ENCODE measurements at regions not wholly inside any gene's neighbourhood (a gene's known extent, or its start where the extent isn't known, plus 50 kb on each side); places are given as distances from the start of the nearest gene placed in this dataset.
"Not testable (repeated sequence)": the region's sequence is repeated elsewhere in the genome, so short reads cannot be mapped to it uniquely, and the experiment has no call there.

GRCh38 chr14:83151571-83151970 lies 1617.9 kb upstream of the SEL1L start:
- DNase-seq: no peak

GRCh38 chr14:83153081-83153480 lies 1619.4 kb upstream of the SEL1L start:
- DNase-seq: no peak

- DNase-seq: no peak
Observed at GRCh38 chr14:83162361-83162929, 1628.8 kb upstream of the SEL1L start.

- DNase-seq: no peak
Observed at GRCh38 chr14:83163016-83163415, 1629.4 kb upstream of the SEL1L start.

GRCh38 chr14:83164016-83164415 lies 1630.4 kb upstream of the SEL1L start:
- no peak for DNase-seq

- no peak for DNase-seq
Observed at GRCh38 chr14:83164591-83164990, 1630.9 kb upstream of the SEL1L start.

- no peak for DNase-seq
Observed at GRCh38 chr14:83170165-83170564, 1636.5 kb upstream of the SEL1L start.

- DNase-seq: no peak
Observed at GRCh38 chr14:83171761-83172160, 1638.1 kb upstream of the SEL1L start.

GRCh38 chr14:83172363-83172762 lies 1638.7 kb upstream of the SEL1L start:
- no peak for DNase-seq

- no peak for DNase-seq
Observed at GRCh38 chr14:83173687-83174086, 1640.0 kb upstream of the SEL1L start.

- peak; percentile 48 for DNase-seq
Observed at GRCh38 chr14:83184531-83184930, 1650.9 kb upstream of the SEL1L start.

- DNase-seq: not testable (repeated sequence)
Observed at GRCh38 chr14:83188311-83188710, 1654.7 kb upstream of the SEL1L start.

- no peak for DNase-seq
Observed at GRCh38 chr14:83196236-83196635, 1662.6 kb upstream of the SEL1L start.

GRCh38 chr14:83197271-83197670 lies 1663.6 kb upstream of the SEL1L start:
- DNase-seq: no peak

GRCh38 chr14:83207550-83207949 lies 1673.9 kb upstream of the SEL1L start:
- no peak for DNase-seq

- DNase-seq: no peak
Observed at GRCh38 chr14:83208341-83208740, 1674.7 kb upstream of the SEL1L start.

GRCh38 chr14:83217492-83217891 lies 1683.8 kb upstream of the SEL1L start:
- DNase-seq: no peak

- DNase-seq: no peak
Observed at GRCh38 chr14:83247924-83248639, 1714.4 kb upstream of the SEL1L start.

- DNase-seq: no peak
Observed at GRCh38 chr14:83251402-83251801, 1717.7 kb upstream of the SEL1L start.

GRCh38 chr14:83253870-83254269 lies 1720.2 kb upstream of the SEL1L start:
- DNase-seq: no peak

GRCh38 chr14:83255015-83255726 lies 1721.5 kb upstream of the SEL1L start:
- no peak for DNase-seq

GRCh38 chr14:83255727-83256090 lies 1722.1 kb upstream of the SEL1L start:
- DNase-seq: no peak

- no peak for DNase-seq
Observed at GRCh38 chr14:83257466-83258439, 1724.1 kb upstream of the SEL1L start.

Measured in NCI-H146 (cell line).